ENCODE measurements at regions not wholly inside any gene's neighbourhood (a gene's known extent, or its start where the extent isn't known, plus 50 kb on each side); places are given as distances from the start of the nearest gene placed in this dataset.

- DNase-seq = no peak
- TF ChIP-seq CTCF (IDR thresholded peaks at IDR 0.05; ENCODE audit: low read depth, low read length) = no peak
Measured at GRCh38 chr6:2381872-2382661, 136.7 kb upstream of the GMDS start.

GRCh38 chr6:2378891-2379652 is 133.7 kb upstream of the GMDS start:
- Histone ChIP-seq H3K27me3 (peaks cover 17% of the 10 kb centered on the region), H3K36me3 (no peaks in the 10 kb centered on the region), H3K4me1 (no peaks in the 10 kb centered on the region), H3K9me3 (no peaks in the 10 kb centered on the region), H3K4me3 (ENCODE audit: low read depth, low read length) (no peak overlapping the region)
- TF ChIP-seq CTCF (IDR thresholded peaks at IDR 0.05; ENCODE audit: low read depth, low read length) = no peak
- no peak for DNase-seq

More at GRCh38 chr6:2381872-2382661, 136.7 kb upstream of the GMDS start:
- H3K4me1 ChIP-seq = no peaks in the 10 kb centered on the region
- no peaks in the 10 kb centered on the region for H3K36me3 ChIP-seq
- H3K4me3 ChIP-seq (ENCODE audit: low read depth, low read length) = no peak overlapping the region
- H3K9me3 ChIP-seq = no peaks in the 10 kb centered on the region
- peaks cover 20% of the 10 kb centered on the region for H3K27me3 ChIP-seq

GRCh38 chr6:2378046-2378657 is 132.7 kb upstream of the GMDS start:
- Histone ChIP-seq H3K27me3 (peaks cover 15% of the 10 kb centered on the region), H3K4me1 (no peaks in the 10 kb centered on the region), H3K9me3 (no peaks in the 10 kb centered on the region), H3K36me3 (no peaks in the 10 kb centered on the region), H3K4me3 (ENCODE audit: low read depth, low read length) (no peak overlapping the region)
- no peak for DNase-seq
- TF ChIP-seq CTCF (IDR thresholded peaks at IDR 0.05; ENCODE audit: low read depth, low read length) = no peak

GRCh38 chr6:2376429-2377355 is 131.3 kb upstream of the GMDS start:
- no peak overlapping the region for H3K4me3 ChIP-seq (ENCODE audit: low read depth, low read length)
- H3K36me3 ChIP-seq = no peaks in the 10 kb centered on the region
- no peaks in the 10 kb centered on the region for H3K4me1 ChIP-seq
- DNase-seq = no peak
- peaks cover 3% of the 10 kb centered on the region; the same call in 1 of the 2 replicates for H3K27me3 ChIP-seq
- no peaks in the 10 kb centered on the region for H3K9me3 ChIP-seq
- no peak for TF ChIP-seq CTCF (IDR thresholded peaks at IDR 0.05; ENCODE audit: low read depth, low read length)

GRCh38 chr6:2375443-2375842 is 130.0 kb upstream of the GMDS start:
- Histone ChIP-seq H3K9me3 (no peaks in the 10 kb centered on the region), H3K36me3 (no peaks in the 10 kb centered on the region), H3K27me3 (no peaks in the 10 kb centered on the region; the same call in 1 of the 2 replicates), H3K4me3 (ENCODE audit: low read depth, low read length) (no peak overlapping the region), H3K4me1 (no peaks in the 10 kb centered on the region)
- no peak for DNase-seq
- no peak for TF ChIP-seq CTCF (IDR thresholded peaks at IDR 0.05; ENCODE audit: low read depth, low read length)
